CD14-positive monocyte (primary cell): ENCODE measurements at regions not wholly inside any gene's neighbourhood (a gene's known extent, or its start where the extent isn't known, plus 50 kb on each side); places are given as distances from the start of the nearest gene placed in this dataset.

ENCODE experiments used
- DNase-seq, 3 donors: peaks; one replicate each; pipeline ENCODE4 v3.0.0-alpha.2; 2011 to 2022
- H2AFZ ChIP-seq: 2 replicates; pipeline ENCODE4 v1.6.0; 2012; ENCODE audit warnings: mild to moderate bottlenecking, low read depth, low read length, inconsistent platforms; ENCODE audit not compliant: insufficient read depth, poor library complexity, severe bottlenecking
- H3K27ac ChIP-seq, 2 donors: 1 replicate in 1 of 2; 2 replicates in 1 of 2; pipeline ENCODE4 v1.5.1; 2012 to 2013; ENCODE audit warnings: low read length in 2 of 2, control low read depth in 1 of 2, inconsistent platforms in 1 of 2, low read depth in 1 of 2, mild to moderate bottlenecking in 1 of 2
- H3K27me3 ChIP-seq, 2 donors: one replicate each; pipeline versions ENCODE4 v1.6.0 to v1.6.1; 2011 to 2013; ENCODE audit warnings: low read length in 2 of 2; ENCODE audit not compliant: control insufficient read depth in 2 of 2, insufficient read depth in 2 of 2
- H3K36me3 ChIP-seq, 2 donors: replicated peaks in 1 of 2; 1 replicate in 1 of 2; 2 replicates in 1 of 2; pipeline versions ENCODE4 v1.5.1 to v1.6.1; 2012 to 2013; ENCODE audit warnings: low read length in 2 of 2, control low read depth in 1 of 2, inconsistent platforms in 1 of 2, mild to moderate bottlenecking in 1 of 2; ENCODE audit not compliant: insufficient read depth in 2 of 2, control insufficient read depth in 1 of 2
- H3K4me1 ChIP-seq, 2 donors: 1 replicate in 1 of 2; 2 replicates in 1 of 2; pipeline versions ENCODE4 v1.5.1 to v1.6.1; 2012 to 2013; ENCODE audit warnings: low read length in 2 of 2, control low read depth in 1 of 2, inconsistent platforms in 1 of 2, mild to moderate bottlenecking in 1 of 2, moderate library complexity in 1 of 2; ENCODE audit not compliant: insufficient read depth in 2 of 2, control insufficient read depth in 1 of 2
- H3K4me2 ChIP-seq: replicated peaks from 2 replicates; pipeline ENCODE3; 2012; ENCODE audit warnings: low read length, moderate library complexity, mild to moderate bottlenecking; ENCODE audit not compliant: poor library complexity, severe bottlenecking; ENCODE audit errors: extremely low read depth
- H3K4me3 ChIP-seq, 3 experiments: fragments of 200-600 bp in 1 of 3; sonication (generic) in 1 of 3; replicated peaks in 1 of 3; 1 replicate in 2 of 3; 2 replicates in 1 of 3; pipeline ENCODE4 v1.5.1; 2011 to 2013; ENCODE audit warnings: low read length in 3 of 3, mild to moderate bottlenecking in 3 of 3, control low read depth in 2 of 3, low read depth in 2 of 3, inconsistent platforms in 1 of 3, moderate library complexity in 1 of 3
- H3K79me2 ChIP-seq: 2 replicates; pipeline ENCODE4 v1.6.0; 2012; ENCODE audit warnings: mild to moderate bottlenecking, control low read depth, inconsistent platforms, low read length, moderate library complexity; ENCODE audit not compliant: insufficient read depth
- H3K9ac ChIP-seq: 2 replicates; pipeline ENCODE4 v1.6.0; 2017; ENCODE audit warnings: low read length, mild to moderate bottlenecking; ENCODE audit not compliant: insufficient read depth, poor library complexity, severe bottlenecking
- H3K9me3 ChIP-seq, 2 donors: replicated peaks in 1 of 2; 1 replicate in 1 of 2; 2 replicates in 1 of 2; pipeline versions ENCODE4 v1.5.1 to v1.6.1; 2012 to 2013; ENCODE audit warnings: low read length in 2 of 2, control low read depth in 1 of 2; ENCODE audit not compliant: control insufficient read depth in 1 of 2, insufficient read depth in 1 of 2
- H4K20me1 ChIP-seq: 2 replicates; pipeline ENCODE4 v1.6.0; 2012; ENCODE audit warnings: mild to moderate bottlenecking, low read length, control low read depth, moderate library complexity; ENCODE audit not compliant: insufficient read depth
- H3K27ac Mint-ChIP-seq, 7 donors: one replicate each; pipeline ENCODE4 v1.8.0; 2020; ENCODE audit warnings: mild to moderate bottlenecking in 7 of 7, mixed read lengths in 7 of 7, moderate library complexity in 6 of 7, inconsistent platforms in 2 of 7
- H3K27me3 Mint-ChIP-seq, 3 donors: one replicate each; pipeline ENCODE4 v1.8.0; 2021 to 2022; ENCODE audit warnings: low read depth in 3 of 3, mild to moderate bottlenecking in 3 of 3, mixed read lengths in 3 of 3, moderate library complexity in 3 of 3, inconsistent platforms in 1 of 3
- H3K36me3 Mint-ChIP-seq, 2 donors: one replicate each; pipeline ENCODE4 v1.8.0; 2020; ENCODE audit warnings: mixed read lengths in 2 of 2, inconsistent platforms in 1 of 2, mild to moderate bottlenecking in 1 of 2
- H3K4me1 Mint-ChIP-seq: one replicate; pipeline ENCODE4 v1.8.0; 2020; ENCODE audit warnings: mild to moderate bottlenecking, mixed read lengths
- H3K4me3 Mint-ChIP-seq, 2 donors: one replicate each; pipeline ENCODE4 v1.8.0; 2020; ENCODE audit warnings: mild to moderate bottlenecking in 2 of 2, mixed read lengths in 2 of 2, moderate library complexity in 1 of 2
- H3K9me3 Mint-ChIP-seq, 7 donors: one replicate each; pipeline ENCODE4 v1.8.0; 2020 to 2022; ENCODE audit warnings: mixed read lengths in 7 of 7, mild to moderate bottlenecking in 6 of 7, moderate library complexity in 6 of 7, inconsistent platforms in 2 of 7
- CTCF ChIP-seq: fragments of 200-600 bp; IDR thresholded peaks from one replicate; pipeline ENCODE4 v1.8.0; 2022; ENCODE audit warnings: antibody characterized with exemption, mild to moderate bottlenecking
- WGBS: methylation state at CpG from one replicate; pipeline ENCODE4 v1.1.5; 2013; ENCODE audit warnings: missing lambda C conversion rate; ENCODE audit not compliant: insufficient coverage; 5-methylcytosine and 5-hydroxymethylcytosine counted together
- intact Hi-C, 2 donors: fragments of 100-400 bp; cut with micrococcal nuclease; formaldehyde crosslinking; loops; one replicate each; pipeline versions ENCODE4 v1.15.0 to v1.15.1; 2023

- no CpG with 5 or more reads among the region's 1 CpG for WGBS
- H3K9ac ChIP-seq: no peak overlapping the region
- no peaks in the 10 kb centered on the region for H3K36me3 ChIP-seq
- Mint-ChIP-seq H3K27me3 (peaks cover 0 to 2% (median 0%) of the 10 kb centered on the region in 3 donors), H3K27ac (no peak overlapping the region), H3K4me3 (no peak overlapping the region), H3K4me1 (no peaks in the 10 kb centered on the region), H3K9me3 (peaks cover 0 to 5% (median 2%) of the 10 kb centered on the region in 7 donors), H3K36me3 (no peaks in the 10 kb centered on the region)
- no peak for DNase-seq
- no peaks in the 10 kb centered on the region for H3K27me3 ChIP-seq
- no peak overlapping the region for H3K4me2 ChIP-seq
- no peak overlapping the region for H3K4me3 ChIP-seq
- H3K79me2 ChIP-seq: no peaks in the 10 kb centered on the region
- no peak for TF ChIP-seq CTCF
- H2AFZ ChIP-seq: no peak overlapping the region
- H3K9me3 ChIP-seq: no peaks in the 10 kb centered on the region
- H4K20me1 ChIP-seq: no peaks in the 10 kb centered on the region
- no peaks in the 10 kb centered on the region for H3K4me1 ChIP-seq
- no peak overlapping the region for H3K27ac ChIP-seq
- intact Hi-C loops: no loop called here
Observed at GRCh38 chr13:90121784-90122183, 1225.7 kb upstream of the MIR17HG start.

GRCh38 chr13:90122531-90122930, 1225.0 kb upstream of the MIR17HG start:
- DNase-seq: no peak
- Histone ChIP-seq H3K27ac (no peak overlapping the region), H3K36me3 (no peaks in the 10 kb centered on the region), H3K4me3 (no peak overlapping the region), H3K27me3 (no peaks in the 10 kb centered on the region), H2AFZ (no peak overlapping the region), H3K79me2 (no peaks in the 10 kb centered on the region), H3K9me3 (no peaks in the 10 kb centered on the region), H3K4me2 (no peak overlapping the region), H3K9ac (no peak overlapping the region), H4K20me1 (no peaks in the 10 kb centered on the region), H3K4me1 (no peaks in the 10 kb centered on the region)
- no peaks in the 10 kb centered on the region for H3K36me3 Mint-ChIP-seq
- no peaks in the 10 kb centered on the region for H3K4me1 Mint-ChIP-seq
- intact Hi-C loops: no loop called here
- WGBS: no CpG with 5 or more reads among the region's 2 CpGs
- peaks cover 0 to 5% (median 2%) of the 10 kb centered on the region in 7 donors for H3K9me3 Mint-ChIP-seq
- no peak overlapping the region for H3K4me3 Mint-ChIP-seq
- H3K27ac Mint-ChIP-seq: no peak overlapping the region
- H3K27me3 Mint-ChIP-seq: peaks cover 0 to 2% (median 0%) of the 10 kb centered on the region in 3 donors
- no peak for TF ChIP-seq CTCF
